ENCODE measurements at regions not wholly inside any gene's neighbourhood (a gene's known extent, or its start where the extent isn't known, plus 50 kb on each side); places are given as distances from the start of the nearest gene placed in this dataset.

GRCh38 chrX:7307720-7308119 is 159.8 kb upstream of the PUDP start:
- TF ChIP-seq GATA2 (IDR thresholded peaks at IDR 0.05; ENCODE audit: insufficient read depth, insufficient read length, low read depth, low read length), result no peak
- TF ChIP-seq CTCF (IDR thresholded peaks at IDR 0.05; ENCODE audit: extremely low read depth in 1 of 2, insufficient read depth in 1 of 2, low read depth in 1 of 2, low read length in 2 of 2), result no peak
- no peak for TF ChIP-seq POLR2A (IDR thresholded peaks at IDR 0.05; ENCODE audit: low read depth, low read length)
- TF ChIP-seq EZH2 (IDR thresholded peaks at IDR 0.05; ENCODE audit: borderline replicate concordance, low read depth, low read length, severe bottlenecking), result no peak
- no peak for TF ChIP-seq MAX (IDR thresholded peaks at IDR 0.05; ENCODE audit: insufficient read depth, insufficient read length)
- no peak for TF ChIP-seq MYC (IDR thresholded peaks at IDR 0.05; ENCODE audit: low read depth, low read length)
- TF ChIP-seq JUN (IDR thresholded peaks at IDR 0.05; ENCODE audit: borderline replicate concordance, insufficient read depth, insufficient read length, low read depth), result no peak
- no peak for TF ChIP-seq FOS (IDR thresholded peaks at IDR 0.05; ENCODE audit: borderline replicate concordance, insufficient read depth, low read length)
- TF ChIP-seq POLR2AphosphoS5 (IDR thresholded peaks at IDR 0.05; ENCODE audit: insufficient read depth, low read depth, low read length), result no peak
